GM12872 (cell line): ENCODE measurements at regions not wholly inside any gene's neighbourhood (a gene's known extent, or its start where the extent isn't known, plus 50 kb on each side); places are given as distances from the start of the nearest gene placed in this dataset.

Experiments
- CTCF ChIP-seq: IDR thresholded peaks from 3 replicates; pipeline ENCODE4 v1.5.1; 2011; ENCODE audit warnings: low read depth, mild to moderate bottlenecking, low read length, moderate library complexity; ENCODE audit not compliant: insufficient read depth

- no peak for TF ChIP-seq CTCF
Observed at GRCh38 chr14:25869854-25870253, 728.0 kb downstream of the NOVA1 start.

- no peak for TF ChIP-seq CTCF
Observed at GRCh38 chr14:25868521-25869314, 729.1 kb downstream of the NOVA1 start.

- TF ChIP-seq CTCF: no peak
Observed at GRCh38 chr14:25861406-25861805, 736.4 kb downstream of the NOVA1 start.

GRCh38 chr14:25848601-25849000, 749.2 kb downstream of the NOVA1 start:
- no peak for TF ChIP-seq CTCF

- no peak for TF ChIP-seq CTCF
Observed at GRCh38 chr14:25846246-25846645, 751.6 kb downstream of the NOVA1 start.

GRCh38 chr14:25843481-25844470, 754.1 kb downstream of the NOVA1 start:
- no peak for TF ChIP-seq CTCF

- no peak for TF ChIP-seq CTCF
Observed at GRCh38 chr14:25841226-25841625, 756.6 kb downstream of the NOVA1 start.
